HG03439 (cell line): ENCODE measurements at regions not wholly inside any gene's neighbourhood (a gene's known extent, or its start where the extent isn't known, plus 50 kb on each side); places are given as distances from the start of the nearest gene placed in this dataset.

Experiments
- ATAC-seq: cut with Tn5 transposase; IDR thresholded peaks from one replicate; pipeline ENCODE4 v1.9.1; 2021; ENCODE audit warnings: mild to moderate bottlenecking, moderate library complexity; ENCODE audit not compliant: unreplicated experiment

GRCh38 chr4:108370291-108371141 lies 201.8 kb upstream of the LEF1 start:
- ATAC-seq: no peak

DNA sequence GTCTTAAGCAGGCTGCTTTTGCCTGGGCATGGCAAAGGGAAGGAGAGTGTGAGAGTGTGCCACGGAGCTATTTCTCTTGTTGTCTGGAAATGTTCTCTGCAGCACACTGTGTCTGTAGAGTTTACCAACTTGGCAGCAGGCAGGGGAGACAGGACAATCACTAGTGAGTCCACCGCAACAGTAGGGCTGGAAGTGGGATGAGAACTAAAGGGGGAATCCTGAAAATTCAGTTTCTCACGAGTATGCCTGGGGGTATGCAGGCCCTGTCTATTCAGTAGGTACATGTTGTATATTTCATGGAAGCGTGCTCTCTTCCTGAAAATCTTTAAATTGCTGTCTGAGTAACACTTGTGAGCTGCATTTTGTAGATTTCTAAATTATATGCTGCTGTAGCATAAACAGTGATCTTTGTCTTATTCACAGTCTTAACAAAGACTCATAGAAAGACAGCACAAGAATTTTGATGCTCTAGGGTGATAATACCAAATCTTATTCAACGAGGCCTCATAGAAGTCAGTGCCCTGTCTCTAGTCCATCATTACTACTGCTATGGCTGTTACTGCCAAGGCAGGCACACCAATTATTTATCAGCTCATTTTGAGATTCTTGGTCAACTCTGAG lies 200.4 kb upstream of the LEF1 start:
- no peak for ATAC-seq

DNA sequence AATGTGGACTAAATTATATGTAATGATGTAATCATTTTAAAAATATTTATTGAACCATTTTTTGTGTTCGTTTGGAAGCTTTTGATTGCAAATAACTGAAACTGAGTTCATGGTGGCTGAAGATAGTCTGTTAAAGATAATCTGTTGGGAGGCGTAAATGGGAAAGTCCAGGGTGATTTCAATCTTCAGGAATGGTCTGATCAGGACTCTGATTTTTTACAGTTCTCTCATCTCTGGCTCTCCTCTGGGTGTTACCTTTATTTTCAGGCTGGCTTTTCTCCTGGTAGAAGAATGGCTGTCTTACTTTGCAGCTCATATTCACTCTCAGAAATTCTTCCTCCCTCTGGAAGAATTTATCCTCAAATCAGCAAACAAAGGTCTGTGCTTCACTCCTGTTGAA lies 199.0 kb upstream of the LEF1 start:
- no peak for ATAC-seq

DNA sequence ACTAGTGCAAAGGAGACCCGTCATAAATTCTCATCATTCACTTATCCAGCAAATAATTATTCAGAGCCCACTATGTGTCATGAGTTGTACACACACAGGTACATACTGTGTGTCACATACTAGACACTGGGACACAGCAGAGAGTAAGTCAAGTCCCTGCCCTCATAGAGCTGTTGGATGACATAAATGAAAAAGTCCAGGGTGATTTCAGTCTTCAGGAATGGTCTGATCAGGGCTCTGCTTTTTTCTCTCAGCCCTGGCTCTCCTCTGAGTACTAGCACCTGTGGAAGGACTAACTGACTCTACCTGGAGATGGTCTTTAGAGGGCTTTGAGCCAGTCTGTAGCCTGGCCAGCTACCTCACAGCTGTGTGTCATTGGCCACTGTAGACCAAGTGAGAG lies 198.0 kb upstream of the LEF1 start:
- ATAC-seq: no peak

DNA sequence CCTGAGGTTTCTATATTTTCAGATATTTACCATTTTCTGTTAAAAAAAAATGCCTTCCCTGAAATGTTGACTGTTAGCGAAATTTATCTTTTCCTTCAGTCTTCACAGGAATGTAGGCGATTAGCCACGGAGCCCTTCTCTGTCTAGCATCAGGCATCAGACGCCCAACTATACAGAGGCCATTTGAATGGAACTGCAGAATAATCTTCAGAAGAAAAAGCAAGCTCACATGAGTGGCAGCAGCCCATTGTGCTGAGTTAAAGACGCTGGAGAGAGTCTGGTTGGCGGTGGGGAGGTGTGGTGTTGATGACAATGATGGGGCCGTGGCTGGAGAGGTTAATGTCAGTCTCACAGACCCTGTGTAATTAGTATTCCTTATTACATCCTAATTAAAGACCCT lies 196.8 kb upstream of the LEF1 start:
- no peak for ATAC-seq

DNA sequence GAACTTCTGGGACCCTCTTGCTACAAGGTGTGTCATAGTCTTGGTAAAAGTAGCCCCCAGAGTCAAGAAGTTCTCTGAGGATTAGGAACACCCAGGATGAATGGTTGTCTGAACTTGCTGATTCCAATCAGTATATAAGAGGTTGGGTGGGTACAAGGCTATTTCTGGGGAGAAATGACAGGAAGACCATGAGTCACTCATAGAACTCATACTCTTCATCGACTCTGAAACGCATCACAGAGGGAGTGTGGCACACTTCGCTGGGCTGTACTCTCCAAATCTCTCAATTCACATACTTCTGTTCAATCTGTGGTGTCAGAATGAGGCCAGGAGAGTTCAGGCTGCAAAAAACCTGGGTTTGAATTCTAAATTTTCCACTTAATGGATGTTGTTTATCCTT lies 193.2 kb upstream of the LEF1 start:
- no peak for ATAC-seq

- ATAC-seq: no peak
These were observed 192.7 kb upstream of the LEF1 start for GRCh38 chr4:108361446-108361820.

DNA sequence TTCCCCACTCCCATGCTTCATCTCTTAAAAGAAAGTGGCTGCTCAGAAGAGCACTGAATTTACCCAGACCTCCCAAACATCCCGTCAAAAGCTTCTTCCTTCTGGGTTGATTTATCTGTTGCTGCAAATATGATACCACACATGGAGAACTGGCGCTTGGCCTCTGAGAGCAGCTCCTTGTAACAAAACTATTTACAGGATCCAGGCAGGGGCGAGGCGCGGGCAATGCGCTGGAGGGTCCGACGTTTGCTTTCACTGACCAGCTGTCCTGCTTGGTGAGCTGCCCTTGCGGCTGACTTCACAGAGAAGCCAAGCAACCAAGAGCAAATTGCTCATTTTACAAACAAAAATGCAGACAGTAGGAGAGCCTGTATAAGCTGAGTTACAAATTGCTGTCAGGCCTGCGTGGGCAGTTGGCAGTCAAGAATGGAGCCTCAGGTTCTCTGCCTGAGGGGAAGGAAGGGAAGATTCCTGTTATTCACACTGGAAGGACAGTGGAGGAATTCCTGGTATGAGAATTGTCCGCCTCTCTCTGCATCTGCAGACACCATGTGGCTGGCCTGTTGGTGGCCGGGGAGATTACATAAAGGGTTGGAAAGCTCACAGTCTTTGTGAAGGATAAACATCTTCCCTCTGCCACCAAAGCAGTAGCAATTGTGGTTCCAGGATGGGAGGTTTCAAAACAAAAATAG lies 192.2 kb upstream of the LEF1 start:
- ATAC-seq: no peak

DNA sequence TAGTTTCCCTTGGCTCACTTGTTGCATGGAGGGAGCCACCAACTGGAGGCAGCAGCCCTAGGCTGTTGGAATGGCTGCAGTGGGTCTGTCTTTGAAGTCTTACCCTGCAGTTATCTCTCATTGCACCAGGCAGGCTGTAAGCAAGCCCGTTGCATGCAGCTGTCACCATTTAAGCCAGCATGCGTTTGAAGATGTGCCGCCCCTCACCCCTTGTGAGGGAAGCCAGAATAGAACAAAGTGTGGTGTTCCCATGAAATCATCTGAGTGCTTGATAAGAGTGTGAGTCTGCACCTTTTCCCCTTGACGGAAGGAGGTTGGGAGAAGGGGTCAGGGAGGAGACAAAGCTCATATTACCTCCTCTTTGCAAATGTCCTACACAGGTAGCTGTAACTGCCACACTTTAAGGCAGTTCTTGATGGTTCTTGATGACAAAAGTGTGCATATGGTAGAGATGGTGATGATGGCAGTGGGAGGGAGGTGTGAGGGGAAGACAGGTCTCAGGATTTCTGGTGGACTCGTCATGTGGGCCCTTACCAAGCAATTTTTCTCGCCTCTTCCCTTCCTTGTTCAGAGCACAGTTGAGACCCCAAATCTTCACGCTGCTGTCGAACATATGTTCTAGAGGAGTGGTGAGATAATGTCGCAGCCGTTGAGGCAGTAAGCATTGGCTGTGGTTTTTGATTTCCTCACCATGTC lies 191.4 kb upstream of the LEF1 start:
- ATAC-seq: no peak

DNA sequence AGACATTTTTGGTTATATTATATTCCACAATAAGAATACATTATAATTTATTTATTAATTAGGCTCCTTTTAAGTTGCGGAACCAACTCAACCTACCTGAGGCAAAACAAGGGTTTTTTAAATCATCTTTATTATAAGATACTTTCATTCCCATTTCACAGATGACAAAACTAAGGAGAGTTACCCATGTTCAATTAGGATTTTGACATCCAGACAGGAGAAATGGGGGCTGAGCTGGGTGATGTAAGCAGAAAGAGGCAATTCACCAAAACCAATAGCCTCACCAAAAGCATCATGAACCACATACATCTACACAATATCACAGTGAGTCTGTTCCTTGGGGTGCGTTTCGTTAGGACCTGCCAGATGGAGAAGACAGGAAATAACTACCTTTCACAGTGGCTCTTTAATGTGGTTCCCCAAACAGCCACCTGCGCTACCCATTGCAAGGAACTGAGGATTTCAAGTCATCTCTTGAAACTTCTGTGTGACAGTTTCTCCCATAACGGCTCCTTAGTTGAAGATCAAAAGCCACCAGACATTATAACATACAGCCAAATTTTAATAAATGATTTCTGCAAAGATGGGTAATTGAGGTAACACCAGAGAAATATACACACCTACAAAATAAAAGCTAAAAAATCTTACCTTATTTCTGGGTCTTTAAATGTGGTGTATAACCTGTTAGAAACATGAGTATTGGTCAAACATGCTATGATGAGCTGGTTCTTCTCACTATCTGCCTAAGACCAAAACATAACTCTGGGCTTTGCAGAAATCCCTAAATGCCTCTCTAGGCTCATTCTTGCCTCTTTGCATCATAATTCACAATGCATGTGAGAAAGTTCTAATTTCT lies 190.6 kb upstream of the LEF1 start:
- no peak for ATAC-seq

- no peak for ATAC-seq
These were observed 187.3 kb upstream of the LEF1 start for GRCh38 chr4:108355902-108356535.

DNA sequence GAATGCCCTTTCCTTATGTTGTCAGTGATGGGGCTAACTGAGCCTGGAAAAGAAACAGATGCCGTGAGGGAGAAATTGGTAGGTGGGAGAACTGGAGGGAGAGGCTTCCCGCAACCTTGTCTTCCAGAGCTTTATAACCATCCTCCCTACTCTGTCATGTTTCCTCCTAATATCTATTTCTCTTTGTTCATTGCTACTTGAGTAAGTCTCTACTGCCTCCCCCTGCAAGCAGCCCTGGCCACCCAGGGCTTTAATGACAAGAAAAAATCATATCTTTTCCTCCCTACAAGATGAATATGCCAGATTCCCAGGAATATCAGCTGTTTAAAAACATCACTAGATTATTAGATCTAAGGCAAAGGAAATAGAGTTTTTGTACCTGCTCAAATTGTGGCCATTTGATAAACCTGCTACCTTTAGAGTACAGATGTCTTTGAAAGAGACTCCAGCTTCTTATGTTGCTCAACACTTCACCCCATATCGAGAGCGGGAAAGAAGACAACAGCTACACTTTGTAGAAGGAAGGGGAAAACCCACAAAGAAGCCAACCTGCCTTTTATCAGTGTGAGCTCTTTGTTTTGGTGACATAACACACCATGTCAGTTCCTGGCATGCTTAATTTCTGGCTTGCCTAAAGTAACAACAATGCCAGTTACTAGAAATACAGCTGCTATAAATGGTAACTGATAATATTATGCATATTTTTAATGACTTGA lies 186.6 kb upstream of the LEF1 start:
- no peak for ATAC-seq

DNA sequence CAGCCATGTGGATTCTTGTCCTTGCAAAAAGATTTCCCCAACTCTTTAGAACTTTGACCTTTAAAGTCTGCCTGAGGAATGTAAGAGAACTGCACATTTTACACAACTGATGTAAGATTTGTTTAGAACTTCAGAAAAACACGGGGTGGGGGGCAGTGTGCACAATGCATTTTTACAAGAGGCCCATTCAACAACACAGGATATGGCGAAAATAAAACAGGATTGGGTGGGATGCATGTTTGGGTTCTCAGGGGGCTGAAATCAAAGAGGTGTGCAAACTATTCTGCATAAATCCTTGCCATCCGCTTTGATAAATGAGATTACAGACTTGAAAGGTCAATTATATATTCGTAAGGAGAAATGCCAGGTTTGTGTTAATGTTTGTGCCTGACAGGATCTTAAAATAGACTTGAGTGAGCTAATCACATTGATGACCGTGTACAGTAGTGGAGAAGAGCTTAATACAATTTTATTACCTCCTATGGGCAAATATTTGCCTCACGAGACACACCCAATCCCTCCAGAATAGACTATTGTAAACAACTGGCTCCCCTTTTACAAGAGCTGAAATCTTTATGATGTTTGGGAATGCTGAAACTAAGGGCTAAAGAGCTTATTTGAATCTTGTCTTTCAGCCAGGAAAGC lies 184.1 kb upstream of the LEF1 start:
- ATAC-seq: no peak

GRCh38 chr4:108351791-108352190 lies 183.1 kb upstream of the LEF1 start:
- ATAC-seq: no peak

DNA sequence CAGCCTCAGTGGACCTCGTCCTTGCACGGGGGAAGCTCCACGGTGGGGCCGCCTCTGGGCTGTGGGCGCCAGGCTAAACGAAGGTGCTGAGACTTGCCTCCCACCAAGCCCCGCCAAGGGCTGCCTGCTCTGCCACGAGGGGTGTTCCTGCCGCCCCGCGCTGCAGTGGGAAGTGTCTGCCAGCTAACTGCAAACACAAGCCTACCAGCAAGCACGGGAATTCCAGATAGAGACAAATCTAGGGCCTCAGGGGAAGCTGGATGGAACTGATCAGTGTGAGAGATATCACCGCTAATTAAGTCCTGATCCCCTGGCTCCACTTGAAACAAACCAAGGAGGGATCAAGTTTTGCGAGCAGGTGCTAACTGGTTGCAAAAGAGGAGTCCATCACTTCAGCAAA lies 181.6 kb upstream of the LEF1 start:
- no peak for ATAC-seq

- ATAC-seq: no peak
These were observed 178.1 kb upstream of the LEF1 start for GRCh38 chr4:108346818-108347210.

DNA sequence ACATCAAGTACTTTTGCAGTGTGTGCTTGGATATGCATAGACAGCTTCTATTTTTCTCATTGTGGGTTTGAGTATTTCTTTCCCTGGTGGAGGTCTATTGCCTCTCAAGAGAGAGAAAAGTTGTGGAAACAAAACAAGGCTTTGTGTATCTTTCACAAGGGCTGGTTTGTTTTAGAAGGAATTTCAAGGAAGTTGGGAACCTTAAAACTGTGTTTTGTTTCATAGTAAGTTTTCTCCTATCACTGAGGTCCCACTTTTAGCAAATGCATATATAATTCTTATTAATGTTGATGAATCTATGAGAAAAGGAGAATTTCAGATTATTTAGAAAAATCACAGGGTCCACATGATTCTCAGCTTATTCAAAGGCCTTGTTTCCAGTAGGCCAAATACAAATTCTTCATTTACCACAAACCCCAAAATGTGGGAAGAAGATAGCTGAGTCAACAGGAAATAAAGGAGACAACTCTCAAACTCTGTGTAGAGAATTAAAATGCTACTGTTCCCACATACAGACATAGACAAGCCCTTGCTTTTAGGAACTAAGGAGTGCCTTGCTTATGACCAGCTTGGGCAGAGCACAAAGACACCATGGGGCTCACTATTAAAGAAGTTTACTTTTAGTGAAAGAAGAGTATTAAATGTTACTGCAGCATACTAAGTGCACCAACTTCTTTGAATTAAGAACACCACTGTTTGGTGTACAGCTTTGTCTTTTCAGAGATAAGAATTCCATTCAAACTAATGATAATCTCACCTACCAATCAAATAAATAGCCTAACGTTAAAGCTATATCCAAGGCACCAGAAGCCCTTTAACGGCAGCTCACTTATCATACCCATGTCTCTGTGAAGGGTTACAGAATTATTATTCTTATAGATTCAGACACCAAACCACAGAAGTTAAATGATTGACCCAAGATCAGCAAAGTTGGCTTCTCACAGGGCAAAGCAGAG lies 177.4 kb upstream of the LEF1 start:
- no peak for ATAC-seq
